NCI-H2107 treated with DMSO at 0.1 percent for 48 hours (cell line): ENCODE measurements at regions not wholly inside any gene's neighbourhood (a gene's known extent, or its start where the extent isn't known, plus 50 kb on each side); places are given as distances from the start of the nearest gene placed in this dataset.
"Not testable (repeated sequence)": the region's sequence is repeated elsewhere in the genome, so short reads cannot be mapped to it uniquely, and the experiment has no call there.

ENCODE experiments used
- DNase-seq: peaks from one replicate; lab custom pipeline; 2025; ENCODE audit not compliant: unreplicated experiment; lab: John Stamatoyannopoulos, UW

- not testable (repeated sequence) for DNase-seq
Observed at GRCh38 chr17:71646890-71647289, 473.9 kb upstream of the SOX9 start.

- DNase-seq, result not testable (repeated sequence)
Observed at GRCh38 chr17:71648342-71648741, 472.5 kb upstream of the SOX9 start.

GRCh38 chr17:71649941-71650350 lies 470.9 kb upstream of the SOX9 start:
- DNase-seq, result no peak

GRCh38 chr17:71655542-71655941 lies 465.3 kb upstream of the SOX9 start:
- no peak for DNase-seq

- DNase-seq, result no peak
Observed at GRCh38 chr17:71656964-71657858, 463.6 kb upstream of the SOX9 start.

GRCh38 chr17:71658996-71659395 lies 461.8 kb upstream of the SOX9 start:
- DNase-seq, result no peak

- DNase-seq, result no peak
Observed at GRCh38 chr17:71664861-71665260, 456.0 kb upstream of the SOX9 start.

- no peak for DNase-seq
Observed at GRCh38 chr17:71666047-71666446, 454.8 kb upstream of the SOX9 start.

- DNase-seq, result no peak
Observed at GRCh38 chr17:71667661-71668060, 453.2 kb upstream of the SOX9 start.

- no peak for DNase-seq
Observed at GRCh38 chr17:71668807-71669206, 452.0 kb upstream of the SOX9 start.

- no peak for DNase-seq
Observed at GRCh38 chr17:71677439-71677838, 443.4 kb upstream of the SOX9 start.

GRCh38 chr17:71679832-71680231 lies 441.0 kb upstream of the SOX9 start:
- no peak for DNase-seq

- DNase-seq, result no peak
Observed at GRCh38 chr17:71681427-71682173, 439.2 kb upstream of the SOX9 start.

- DNase-seq, result no peak
Observed at GRCh38 chr17:71682174-71682494, 438.7 kb upstream of the SOX9 start.

GRCh38 chr17:71689782-71690181 lies 431.0 kb upstream of the SOX9 start:
- no peak for DNase-seq

- no peak for DNase-seq
Observed at GRCh38 chr17:71699907-71700306, 420.9 kb upstream of the SOX9 start.

- DNase-seq, result no peak
Observed at GRCh38 chr17:71703701-71704100, 417.1 kb upstream of the SOX9 start.

GRCh38 chr17:71709271-71709890 lies 411.4 kb upstream of the SOX9 start:
- DNase-seq, result no peak

GRCh38 chr17:71709946-71710345 lies 410.9 kb upstream of the SOX9 start:
- peak; percentile 46 for DNase-seq

- DNase-seq, result no peak
Observed at GRCh38 chr17:71710816-71711215, 410.0 kb upstream of the SOX9 start.

GRCh38 chr17:71713846-71714245 lies 407.0 kb upstream of the SOX9 start:
- no peak for DNase-seq

- no peak for DNase-seq
Observed at GRCh38 chr17:71724339-71724738, 396.5 kb upstream of the SOX9 start.
